Prostate gland (tissue), 2 donors: ENCODE measurements at regions not wholly inside any gene's neighbourhood (a gene's known extent, or its start where the extent isn't known, plus 50 kb on each side); places are given as distances from the start of the nearest gene placed in this dataset.

Experiments
- POLR2A ChIP-seq: fragments of 450-650 bp; IDR thresholded peaks from one replicate; pipeline ENCODE4 v1.6.1; 2016; ENCODE audit warnings: antibody characterized with exemption, mild to moderate bottlenecking
- POLR2AphosphoS5 ChIP-seq: sonication (generic); formaldehyde crosslinking; IDR thresholded peaks from one replicate; pipeline ENCODE4 v1.6.1; 2017; ENCODE audit warnings: antibody characterized with exemption
- TF ChIP-seq, protein P1 (sequence below), 4 experiments: fragments of 200-600 bp in 2 of 4; fragments of 450-650 bp in 2 of 4; sonication (generic) in 2 of 4; IDR thresholded peaks; 1 replicate in 3 of 4; 2 replicates in 1 of 4; pipeline ENCODE4 v1.5.1; 2016 to 2019; ENCODE audit warnings: antibody characterized with exemption in 4 of 4, mild to moderate bottlenecking in 2 of 4, moderate library complexity in 2 of 4

DNA sequence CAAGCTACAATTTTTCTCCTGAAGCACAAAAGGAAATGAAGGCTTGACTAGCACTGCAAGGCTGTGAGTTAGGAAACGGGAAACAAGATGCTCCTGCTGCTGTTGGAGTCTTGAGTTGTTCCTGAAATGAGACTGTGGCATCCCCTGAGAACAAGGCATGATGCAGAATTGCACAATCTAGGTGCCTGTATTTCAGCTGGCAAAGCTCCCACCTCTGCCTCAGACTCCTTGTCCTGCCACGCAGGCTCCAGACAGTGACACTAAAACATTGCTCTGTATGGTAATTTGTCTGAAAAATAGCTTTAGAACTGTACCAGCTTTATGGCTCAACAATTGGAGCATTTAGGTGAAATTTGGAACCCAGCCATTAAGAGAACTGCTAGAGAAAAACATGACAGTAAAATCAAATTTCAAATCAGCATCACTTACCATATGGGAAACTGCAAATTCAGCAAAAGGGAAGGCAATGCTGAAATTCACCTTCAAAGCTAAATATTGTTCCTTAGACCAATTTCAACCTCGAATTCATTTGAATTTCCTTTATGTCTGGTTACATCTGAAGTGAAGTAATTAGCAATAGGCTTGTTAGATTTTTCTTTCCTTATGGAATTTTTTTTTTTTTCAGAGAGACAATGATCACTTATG, 103.4 kb downstream of the MFAP3L start:
- TF ChIP-seq, protein P1, sequence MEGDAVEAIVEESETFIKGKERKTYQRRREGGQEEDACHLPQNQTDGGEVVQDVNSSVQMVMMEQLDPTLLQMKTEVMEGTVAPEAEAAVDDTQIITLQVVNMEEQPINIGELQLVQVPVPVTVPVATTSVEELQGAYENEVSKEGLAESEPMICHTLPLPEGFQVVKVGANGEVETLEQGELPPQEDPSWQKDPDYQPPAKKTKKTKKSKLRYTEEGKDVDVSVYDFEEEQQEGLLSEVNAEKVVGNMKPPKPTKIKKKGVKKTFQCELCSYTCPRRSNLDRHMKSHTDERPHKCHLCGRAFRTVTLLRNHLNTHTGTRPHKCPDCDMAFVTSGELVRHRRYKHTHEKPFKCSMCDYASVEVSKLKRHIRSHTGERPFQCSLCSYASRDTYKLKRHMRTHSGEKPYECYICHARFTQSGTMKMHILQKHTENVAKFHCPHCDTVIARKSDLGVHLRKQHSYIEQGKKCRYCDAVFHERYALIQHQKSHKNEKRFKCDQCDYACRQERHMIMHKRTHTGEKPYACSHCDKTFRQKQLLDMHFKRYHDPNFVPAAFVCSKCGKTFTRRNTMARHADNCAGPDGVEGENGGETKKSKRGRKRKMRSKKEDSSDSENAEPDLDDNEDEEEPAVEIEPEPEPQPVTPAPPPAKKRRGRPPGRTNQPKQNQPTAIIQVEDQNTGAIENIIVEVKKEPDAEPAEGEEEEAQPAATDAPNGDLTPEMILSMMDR (IDR thresholded peaks at IDR 0.05) = no peak
- TF ChIP-seq POLR2AphosphoS5 (no peak), POLR2A (no peak)
